Keratinocyte (primary cell): ENCODE measurements at regions not wholly inside any gene's neighbourhood (a gene's known extent, or its start where the extent isn't known, plus 50 kb on each side); places are given as distances from the start of the nearest gene placed in this dataset.

Source experiments
- DNase-seq: peaks from one replicate; pipeline ENCODE4 v3.0.0-alpha.2; 2011; ENCODE audit warnings: low read depth, missing footprints, low spot score
- FAIRE-seq: peaks from 2 replicates; lab custom pipeline; 2011; peaks lifted over from hg19 to GRCh38; lab: Jason Lieb, UNC
- H2AFZ ChIP-seq: 2 replicates; pipeline ENCODE4 v1.6.0; 2012; ENCODE audit warnings: low read length, control low read depth, inconsistent platforms; ENCODE audit not compliant: control insufficient read depth
- H3K27ac ChIP-seq: 2 replicates; pipeline ENCODE4 v1.5.1; 2011; ENCODE audit warnings: low read length; ENCODE audit not compliant: control insufficient read depth, insufficient read depth
- H3K27me3 ChIP-seq: 3 replicates; pipeline ENCODE4 v1.6.0; 2011; ENCODE audit warnings: low read length; ENCODE audit not compliant: control insufficient read depth, insufficient read depth; ENCODE audit errors: extremely low read depth
- H3K36me3 ChIP-seq, 2 experiments: 2 replicates in 1 of 2; 3 replicates in 1 of 2; pipeline ENCODE4 v1.5.1; 2011; ENCODE audit warnings: low read length in 2 of 2, mild to moderate bottlenecking in 1 of 2; ENCODE audit not compliant: control insufficient read depth in 2 of 2, insufficient read depth in 2 of 2; ENCODE audit errors: extremely low read depth in 1 of 2
- H3K4me1 ChIP-seq: 3 replicates; pipeline ENCODE4 v1.5.1; 2011; ENCODE audit warnings: low read length; ENCODE audit not compliant: control insufficient read depth, insufficient read depth; ENCODE audit errors: extremely low read depth
- H3K4me2 ChIP-seq: 3 replicates; pipeline ENCODE4 v1.6.0; 2011; ENCODE audit warnings: low read depth, low read length; ENCODE audit not compliant: control insufficient read depth, insufficient read depth; ENCODE audit errors: extremely low read depth
- H3K4me3 ChIP-seq, 3 experiments: fragments of 200-600 bp in 1 of 3; sonication (generic) in 1 of 3; 2 replicates in 2 of 3; 3 replicates in 1 of 3; pipeline ENCODE4 v1.5.1; 2011 to 2016; ENCODE audit warnings: low read length in 3 of 3, mild to moderate bottlenecking in 3 of 3, control low read depth in 2 of 3, inconsistent platforms in 1 of 3, low read depth in 1 of 3, mixed read lengths in 1 of 3, mixed run types in 1 of 3, moderate library complexity in 1 of 3; ENCODE audit not compliant: control insufficient read depth in 2 of 3, insufficient read depth in 2 of 3; ENCODE audit errors: extremely low read depth in 1 of 3
- H3K79me2 ChIP-seq: 2 replicates; pipeline ENCODE4 v1.6.0; 2012; ENCODE audit warnings: low read length; ENCODE audit not compliant: control insufficient read depth, insufficient read depth
- H3K9ac ChIP-seq: 3 replicates; pipeline ENCODE4 v1.6.0; 2011; ENCODE audit warnings: low read length; ENCODE audit not compliant: control insufficient read depth, insufficient read depth; ENCODE audit errors: extremely low read depth
- H3K9me1 ChIP-seq: 3 replicates; pipeline ENCODE4 v1.6.0; 2011; ENCODE audit warnings: low read length; ENCODE audit not compliant: control insufficient read depth, insufficient read depth; ENCODE audit errors: extremely low read depth
- H3K9me3 ChIP-seq: 2 replicates; pipeline ENCODE4 v1.5.1; 2012; ENCODE audit warnings: low read depth, low read length; ENCODE audit not compliant: control insufficient read depth
- H4K20me1 ChIP-seq: 3 replicates; pipeline ENCODE4 v1.6.0; 2011; ENCODE audit warnings: low read length; ENCODE audit not compliant: control insufficient read depth, insufficient read depth; ENCODE audit errors: extremely low read depth
- CTCF ChIP-seq, 3 experiments: IDR thresholded peaks in 1 of 3; conservative IDR thresholded peaks in 1 of 3; optimal IDR thresholded peaks in 1 of 3; 2 replicates in 2 of 3; 3 replicates in 1 of 3; pipeline versions ENCODE3 to v1.5.1; 2011; ENCODE audit warnings: low read length in 3 of 3, mild to moderate bottlenecking in 3 of 3, moderate library complexity in 2 of 3, control low read depth in 1 of 3, inconsistent platforms in 1 of 3; ENCODE audit not compliant: insufficient read depth in 2 of 3; ENCODE audit errors: extremely low read depth in 1 of 3
- EZH2 ChIP-seq: IDR thresholded peaks from one replicate; pipeline ENCODE4 v1.6.1; 2012; ENCODE audit warnings: inconsistent platforms, mild to moderate bottlenecking, low read length, moderate library complexity
- dilution Hi-C: fragments of 300-500 bp; cut with MboI; formaldehyde crosslinking; loops from one replicate; pipeline ENCODE4 v1.7.0; 2020; ENCODE audit warnings: low sequenced_read_pairs; ENCODE audit not compliant: extremely low pct_ligation_motif_present

DNA sequence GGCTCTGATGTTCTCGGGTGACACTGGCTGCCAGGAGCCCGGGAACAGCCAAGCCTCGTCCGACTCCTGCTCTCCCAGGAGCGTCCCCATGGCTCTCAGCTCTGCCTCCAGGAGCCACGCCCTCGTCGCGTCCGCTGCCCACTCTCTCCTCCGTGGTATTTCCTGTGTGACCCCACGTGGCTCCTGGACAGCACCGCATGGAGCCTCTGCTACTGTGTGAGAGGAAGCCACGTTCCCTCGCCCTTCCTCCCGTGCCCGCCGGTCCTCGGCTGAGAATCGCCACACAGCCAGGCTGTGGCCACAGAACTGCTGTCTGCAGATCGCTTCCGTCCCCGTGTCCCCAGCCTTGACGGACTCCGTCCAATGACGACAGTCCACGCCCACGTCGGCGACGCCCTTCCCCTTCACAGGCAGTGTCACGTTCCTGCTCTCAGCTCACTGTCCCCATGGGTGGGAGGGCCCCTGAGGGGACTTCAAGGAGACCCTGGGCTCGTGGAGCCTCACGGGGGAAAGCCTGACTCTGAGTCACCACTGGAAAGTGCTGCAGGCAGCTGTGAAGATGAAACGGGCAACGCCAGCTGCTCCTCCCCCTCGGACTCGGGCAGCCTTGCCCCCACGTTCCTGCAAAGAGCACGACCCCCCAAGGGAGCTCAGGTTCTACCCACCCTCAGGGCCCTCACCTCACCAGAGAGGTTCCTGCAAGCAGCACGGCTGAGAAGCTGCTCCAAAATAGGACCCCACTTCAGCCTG, 458.5 kb downstream of the BRD1 start:
- FAIRE-seq (no peak), DNase-seq (no peak)
- Histone ChIP-seq H2AFZ (no peak overlapping the region), H3K9me1 (no peaks in the 10 kb centered on the region), H3K27me3 (no peaks in the 10 kb centered on the region), H3K4me3 (no peak overlapping the region), H3K9ac (no peak overlapping the region), H3K4me1 (no peaks in the 10 kb centered on the region), H4K20me1 (no peaks in the 10 kb centered on the region), H3K79me2 (no peaks in the 10 kb centered on the region), H3K36me3 (no peaks in the 10 kb centered on the region), H3K27ac (no peak overlapping the region), H3K4me2 (no peak overlapping the region), H3K9me3 (peaks cover 34% of the 10 kb centered on the region)
- TF ChIP-seq EZH2 = no peak
- no peak for TF ChIP-seq CTCF (optimal IDR thresholded peaks at IDR 0.05 in 1 of 3, IDR thresholded peaks at IDR 0.05 in 1 of 3, conservative IDR thresholded peaks at IDR 0.05 in 1 of 3; ENCODE audit: extremely low read depth in 1 of 3, insufficient read depth in 2 of 3, low read length in 3 of 3)
- dilution Hi-C loops = no loop called here

DNA sequence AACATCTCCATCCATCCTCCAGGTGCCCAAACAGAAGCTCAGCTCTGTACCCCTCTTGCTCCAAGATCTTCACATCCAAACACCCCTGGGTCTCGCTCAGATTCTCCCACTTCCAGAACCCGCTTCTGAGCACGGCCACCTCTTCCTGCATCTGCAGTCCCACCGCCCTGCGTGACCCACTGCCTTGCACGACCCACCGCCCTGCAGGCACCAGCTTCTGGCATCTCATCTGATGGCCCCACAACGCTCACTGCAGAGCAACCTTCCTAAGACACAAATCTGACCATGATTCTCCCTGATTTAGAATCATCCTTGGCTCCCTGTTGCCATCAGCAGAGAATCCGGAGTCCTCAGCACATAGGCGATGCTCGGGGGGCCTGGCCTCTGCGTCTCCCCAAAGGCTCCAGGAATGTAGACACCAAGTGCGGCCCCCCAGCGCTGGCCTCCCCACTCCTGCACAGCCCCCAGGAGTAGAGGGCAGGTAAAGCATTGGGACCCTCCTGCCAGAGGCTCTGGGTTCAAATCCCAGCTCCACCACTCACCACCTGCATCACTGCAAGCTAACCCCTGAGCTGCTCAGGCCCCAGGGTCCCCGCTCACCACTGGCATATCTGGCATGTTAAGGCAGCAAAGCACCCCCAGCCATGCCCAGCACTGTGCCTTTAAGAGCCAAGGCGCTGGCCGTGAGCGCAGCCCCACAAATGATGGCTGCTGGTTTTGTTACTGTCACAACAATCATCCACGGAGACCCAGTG, 459.3 kb downstream of the BRD1 start:
- no peak overlapping the region for H3K9ac ChIP-seq
- dilution Hi-C loops = no loop called here
- no peaks in the 10 kb centered on the region for H3K27me3 ChIP-seq

More for the DNA sequence above, 459.3 kb downstream of the BRD1 start:
- no peak overlapping the region for H2AFZ ChIP-seq
- no peak overlapping the region for H3K4me2 ChIP-seq
- H3K27ac ChIP-seq = no peak overlapping the region
- FAIRE-seq (no peak), DNase-seq (no peak)
- no peaks in the 10 kb centered on the region for H3K36me3 ChIP-seq
- no peaks in the 10 kb centered on the region for H3K4me1 ChIP-seq
- H3K4me3 ChIP-seq = no peak overlapping the region
- no peaks in the 10 kb centered on the region for H3K79me2 ChIP-seq
- TF ChIP-seq CTCF (optimal IDR thresholded peaks at IDR 0.05 in 1 of 3, IDR thresholded peaks at IDR 0.05 in 1 of 3, conservative IDR thresholded peaks at IDR 0.05 in 1 of 3; ENCODE audit: extremely low read depth in 1 of 3, insufficient read depth in 2 of 3, low read length in 3 of 3) (no peak), EZH2 (no peak)
- H4K20me1 ChIP-seq = no peaks in the 10 kb centered on the region
- H3K9me3 ChIP-seq = peaks cover 31% of the 10 kb centered on the region
- H3K9me1 ChIP-seq = no peaks in the 10 kb centered on the region
